SU-DHL-6 (cell line): ENCODE measurements at regions not wholly inside any gene's neighbourhood (a gene's known extent, or its start where the extent isn't known, plus 50 kb on each side); places are given as distances from the start of the nearest gene placed in this dataset.

Source experiments
- EZH2phosphoT487 ChIP-seq: fragments of 200-600 bp; sonication (generic), shearing (Covaris generic); conservative IDR thresholded peaks from 2 replicates; pipeline ENCODE4 v1.6.1; 2018; ENCODE audit warnings: mild to moderate bottlenecking, antibody characterized with exemption, low read length, moderate library complexity, mixed read lengths
- TF ChIP-seq, protein P1 (sequence below): fragments of 200-600 bp; sonication (generic); IDR thresholded peaks from one replicate; pipeline ENCODE4 v1.5.1; 2017; ENCODE audit warnings: antibody characterized with exemption, mild to moderate bottlenecking, low read length, moderate library complexity; ENCODE audit not compliant: insufficient read depth, poor library complexity, severe bottlenecking

DNA sequence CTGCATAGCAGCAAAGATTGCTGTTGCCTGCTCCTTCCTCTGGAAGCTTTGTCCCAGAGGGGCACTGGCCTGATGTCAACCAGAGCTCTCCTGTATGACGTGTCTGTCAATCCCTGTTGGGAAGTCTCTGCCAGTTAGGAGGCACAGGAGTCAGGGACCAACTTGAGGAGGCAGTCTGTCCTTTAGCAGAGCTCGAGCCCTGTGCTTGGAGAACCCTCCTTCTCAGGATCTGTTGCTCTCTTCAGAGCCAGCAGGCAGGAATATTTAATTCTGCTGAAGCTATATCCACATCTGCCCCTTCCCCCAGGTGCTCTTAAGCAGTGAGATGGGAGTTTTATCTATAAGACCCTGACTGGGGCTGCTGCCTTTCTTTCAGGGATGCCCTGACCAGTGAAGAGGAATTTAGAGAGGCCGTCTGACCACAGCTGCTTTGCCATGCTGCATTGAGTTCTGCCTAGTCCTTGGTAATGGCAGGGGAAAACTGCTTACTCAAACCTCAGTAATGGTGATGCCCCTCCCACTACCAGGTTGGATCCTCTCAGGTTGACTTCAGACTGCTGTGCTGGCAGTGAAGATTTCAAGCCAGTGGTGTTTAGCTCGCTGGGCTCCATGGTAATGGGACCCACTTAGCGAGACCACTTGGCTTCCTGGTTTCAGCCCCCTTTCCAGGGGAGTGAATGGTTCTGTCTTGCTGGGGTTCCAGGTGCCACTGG is 218.6 kb upstream of the SLC38A2 start:
- TF ChIP-seq, protein P1, sequence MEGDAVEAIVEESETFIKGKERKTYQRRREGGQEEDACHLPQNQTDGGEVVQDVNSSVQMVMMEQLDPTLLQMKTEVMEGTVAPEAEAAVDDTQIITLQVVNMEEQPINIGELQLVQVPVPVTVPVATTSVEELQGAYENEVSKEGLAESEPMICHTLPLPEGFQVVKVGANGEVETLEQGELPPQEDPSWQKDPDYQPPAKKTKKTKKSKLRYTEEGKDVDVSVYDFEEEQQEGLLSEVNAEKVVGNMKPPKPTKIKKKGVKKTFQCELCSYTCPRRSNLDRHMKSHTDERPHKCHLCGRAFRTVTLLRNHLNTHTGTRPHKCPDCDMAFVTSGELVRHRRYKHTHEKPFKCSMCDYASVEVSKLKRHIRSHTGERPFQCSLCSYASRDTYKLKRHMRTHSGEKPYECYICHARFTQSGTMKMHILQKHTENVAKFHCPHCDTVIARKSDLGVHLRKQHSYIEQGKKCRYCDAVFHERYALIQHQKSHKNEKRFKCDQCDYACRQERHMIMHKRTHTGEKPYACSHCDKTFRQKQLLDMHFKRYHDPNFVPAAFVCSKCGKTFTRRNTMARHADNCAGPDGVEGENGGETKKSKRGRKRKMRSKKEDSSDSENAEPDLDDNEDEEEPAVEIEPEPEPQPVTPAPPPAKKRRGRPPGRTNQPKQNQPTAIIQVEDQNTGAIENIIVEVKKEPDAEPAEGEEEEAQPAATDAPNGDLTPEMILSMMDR = no peak
- TF ChIP-seq EZH2phosphoT487 = no peak
